HUDEP-2 (cell line): ENCODE measurements at regions not wholly inside any gene's neighbourhood (a gene's known extent, or its start where the extent isn't known, plus 50 kb on each side); places are given as distances from the start of the nearest gene placed in this dataset.
"Not testable (repeated sequence)": the region's sequence is repeated elsewhere in the genome, so short reads cannot be mapped to it uniquely, and the experiment has no call there.

Experiments
- DNase-seq, 76 experiments: peaks; one replicate each; lab custom pipeline; 2025; ENCODE audit not compliant: unreplicated experiment in 76 of 76; lab: John Stamatoyannopoulos, UW

DNA sequence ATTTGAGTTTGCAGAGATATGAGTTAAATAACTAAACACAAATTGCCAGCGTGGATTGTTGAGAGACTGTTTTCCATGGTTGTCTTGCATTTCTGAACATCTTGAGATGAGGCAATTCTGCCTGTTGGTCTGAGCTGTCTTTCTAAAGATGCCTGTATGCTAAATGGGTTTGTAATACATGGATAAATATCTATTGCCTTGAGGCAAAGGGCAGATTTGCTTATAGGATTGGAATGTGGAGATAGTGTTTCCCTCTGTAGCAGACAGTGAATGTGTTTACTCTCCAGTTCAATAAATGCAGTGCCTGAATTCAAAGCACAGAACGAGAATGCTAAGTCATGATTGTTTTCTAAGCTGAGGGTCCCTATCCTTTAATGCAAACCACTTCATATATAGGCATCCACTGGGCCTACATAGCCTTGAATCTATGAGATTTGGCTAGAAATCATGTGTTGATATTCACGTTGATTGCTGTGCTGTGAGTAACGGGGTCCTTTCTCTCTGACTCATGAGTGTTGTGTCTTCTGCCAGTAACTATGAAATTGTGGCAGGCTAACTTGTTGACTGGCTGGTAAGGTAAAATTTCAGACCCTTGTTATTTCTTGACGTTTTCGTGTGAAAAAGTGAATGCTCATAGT, 2554.8 kb downstream of the PCDH9 start:
- no peak for DNase-seq

DNA sequence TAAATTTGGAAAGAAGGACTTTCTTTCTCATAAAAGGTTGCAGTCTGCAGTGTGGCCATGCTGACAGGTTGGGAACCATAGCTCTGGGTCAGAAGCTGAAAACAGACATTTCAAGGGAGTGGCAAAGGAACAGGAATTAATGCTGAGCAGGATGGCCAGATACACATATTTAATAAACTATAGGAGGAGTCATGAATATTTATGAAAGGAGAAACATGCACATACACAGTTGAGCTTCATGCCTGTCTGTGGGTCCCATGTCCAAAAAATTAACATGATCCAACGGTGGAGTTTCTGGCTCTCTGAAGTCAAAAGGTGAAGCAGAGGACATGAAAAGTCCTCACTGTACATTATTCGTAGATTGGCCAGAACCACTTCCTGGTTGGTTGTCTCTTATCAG, 2556.0 kb downstream of the PCDH9 start:
- no peak for DNase-seq

DNA sequence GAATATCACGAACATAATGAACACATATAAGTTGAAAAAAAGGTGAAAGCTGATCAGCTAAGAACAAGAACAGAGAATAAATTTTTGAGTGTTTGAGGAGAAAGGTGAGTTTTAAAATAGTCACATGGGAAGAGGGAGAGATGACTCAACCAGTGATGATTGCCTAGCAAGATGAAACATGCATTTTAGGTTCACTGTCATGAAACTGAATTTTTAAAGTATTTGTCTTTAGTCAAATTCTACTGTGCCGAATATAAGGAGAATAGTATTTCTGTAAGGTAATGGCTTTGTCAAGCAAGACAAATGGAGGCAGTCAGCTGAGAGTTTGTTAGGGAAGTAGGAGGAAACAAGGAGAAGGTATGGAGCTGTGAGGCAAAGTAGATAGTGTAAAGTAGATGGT, 2557.4 kb downstream of the PCDH9 start:
- no peak for DNase-seq

DNA sequence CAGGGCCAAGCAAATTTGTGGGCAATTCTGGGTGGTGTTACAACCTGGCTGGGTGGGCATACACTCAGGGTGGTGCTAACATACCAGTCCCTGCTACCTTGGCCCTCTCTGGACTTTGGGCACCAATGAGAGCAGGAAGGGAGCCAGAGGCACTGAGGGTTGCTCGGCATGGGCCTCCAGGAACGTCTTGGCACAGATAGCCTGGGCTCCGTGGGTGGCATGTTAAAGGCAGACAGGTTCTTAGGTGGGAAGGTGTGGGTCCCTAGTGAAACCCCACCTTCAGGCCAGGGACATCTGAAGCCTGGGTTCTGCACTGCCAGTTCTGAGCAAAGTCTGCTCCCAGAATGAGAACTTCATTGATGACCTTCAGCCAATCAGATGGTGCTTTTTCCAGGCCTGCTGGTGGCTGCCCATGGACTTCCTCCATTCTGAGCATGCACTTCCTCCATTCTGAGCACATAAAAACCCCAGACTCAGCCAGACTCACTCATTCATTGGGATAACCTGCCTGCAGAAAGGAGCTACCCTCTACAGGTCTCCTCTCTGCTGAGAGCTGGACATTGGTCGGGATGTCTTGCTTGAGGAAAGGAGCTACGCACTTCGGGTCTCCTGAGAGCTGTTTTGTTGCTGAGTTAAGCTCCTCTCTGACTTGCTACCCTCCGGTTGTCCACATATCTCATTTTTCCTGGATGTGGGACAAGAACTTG, 2567.1 kb downstream of the PCDH9 start:
- DNase-seq: no peak

DNA sequence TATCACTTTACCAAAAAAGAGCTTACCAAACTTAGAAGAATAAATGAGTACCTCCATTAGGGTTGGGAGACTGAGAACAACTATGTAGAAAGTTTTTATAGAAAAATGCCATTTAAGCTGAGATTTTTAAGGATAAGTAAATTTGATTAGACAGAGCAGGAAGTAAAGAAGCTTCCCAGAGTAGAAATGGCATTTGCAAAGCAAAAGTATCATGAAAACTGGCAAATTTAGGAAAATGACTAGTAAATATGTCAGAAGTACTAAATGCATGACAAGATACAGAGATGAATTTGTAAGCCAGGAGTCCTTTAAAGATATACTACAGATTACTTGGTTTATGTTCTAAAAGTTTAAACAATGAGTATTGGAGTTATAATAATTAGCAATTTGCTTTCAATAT, 2581.8 kb downstream of the PCDH9 start:
- no peak for DNase-seq

DNA sequence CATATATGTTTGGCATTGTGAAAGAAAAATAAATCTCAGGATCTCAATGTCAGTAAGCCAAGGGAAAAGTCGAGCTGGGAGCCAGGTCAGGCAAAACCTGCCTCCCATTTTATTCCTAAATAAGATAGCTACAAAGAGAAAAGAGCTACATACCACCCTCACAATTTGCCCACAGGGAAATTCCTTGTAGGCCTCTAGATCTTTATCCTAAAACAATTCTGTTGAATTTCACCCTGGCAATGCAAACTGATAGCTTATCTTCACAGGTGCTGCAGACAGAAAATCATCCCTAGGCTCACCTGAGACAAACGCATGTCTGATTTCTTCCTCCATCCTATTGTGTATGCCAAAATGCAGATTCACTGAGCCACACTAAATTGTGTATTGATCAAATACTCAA, 2587.1 kb downstream of the PCDH9 start:
- no peak for DNase-seq

DNA sequence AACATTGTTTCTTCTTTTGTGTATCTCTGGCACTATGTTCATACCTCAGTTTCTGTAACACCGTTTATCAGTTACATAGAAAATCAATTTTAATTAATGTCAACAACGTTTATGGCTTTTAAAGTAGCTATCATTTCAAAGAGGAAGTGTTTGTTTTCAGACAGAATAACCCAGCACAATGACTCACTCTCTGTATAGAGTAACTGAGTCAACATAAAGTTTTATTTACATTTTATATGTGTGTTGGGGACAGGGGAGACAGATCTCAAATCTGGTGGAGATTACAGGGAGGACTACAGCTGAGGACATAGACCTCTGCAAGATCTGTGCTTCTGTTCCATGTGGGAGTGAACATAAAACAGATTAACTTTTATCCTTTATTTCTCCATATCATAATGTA, 2590.1 kb downstream of the PCDH9 start:
- DNase-seq: no peak

DNA sequence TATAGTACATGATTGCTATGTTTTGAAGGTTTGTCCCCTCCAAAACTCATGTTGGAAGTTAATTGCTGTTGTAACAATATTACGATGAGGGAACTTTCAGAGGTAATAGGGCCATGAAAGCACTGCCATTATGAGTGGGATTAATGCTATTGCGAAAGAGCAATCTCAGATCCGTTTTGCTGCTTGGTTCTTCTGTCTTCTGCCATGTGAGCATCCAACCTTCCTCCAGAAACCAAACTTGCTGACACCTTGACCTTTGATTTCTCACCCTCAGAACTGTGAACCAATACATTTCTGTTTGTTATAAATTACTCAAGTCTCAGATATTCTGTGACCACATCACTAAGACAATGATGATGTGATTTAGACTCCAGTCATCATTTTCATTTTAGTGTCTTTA, 2590.9 kb downstream of the PCDH9 start:
- DNase-seq: no peak

DNA sequence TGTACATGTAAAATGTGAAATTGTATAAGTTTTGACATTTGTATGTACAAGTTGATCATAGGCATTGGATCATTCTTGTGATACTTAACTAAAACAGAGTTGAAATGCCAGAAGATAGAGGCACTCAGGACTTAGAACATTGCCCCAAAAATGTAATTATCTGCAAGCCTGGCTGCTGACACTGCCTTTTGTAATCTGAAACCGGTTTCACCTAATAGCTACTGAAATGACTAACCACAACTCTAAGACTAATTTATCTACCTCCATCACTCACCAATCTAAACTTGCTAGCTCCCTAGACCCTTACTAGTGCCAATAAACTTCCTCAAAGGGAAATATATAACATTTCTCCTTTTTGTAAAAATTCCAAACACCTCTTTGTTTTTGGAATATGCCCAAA, 2596.2 kb downstream of the PCDH9 start:
- DNase-seq: no peak

DNA sequence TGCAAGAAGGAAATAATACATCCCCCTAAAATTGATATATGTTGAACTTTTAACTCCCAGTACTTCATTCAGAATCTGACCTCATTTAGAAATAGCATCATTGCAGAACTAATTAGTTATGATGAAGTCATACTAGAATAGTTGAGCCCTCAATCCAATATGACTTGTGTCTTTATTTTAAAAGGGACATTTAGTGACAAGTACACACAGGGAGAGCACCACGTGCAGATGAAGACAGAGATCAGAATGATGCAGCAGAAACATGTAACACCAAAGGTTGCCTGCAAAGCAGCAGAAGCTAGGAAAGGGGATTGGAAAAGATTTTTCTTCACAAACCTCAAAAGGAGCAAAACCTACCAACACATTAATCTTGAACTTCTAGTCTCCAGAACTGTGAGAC, 2602.5 kb downstream of the PCDH9 start:
- peak in 1 of 76 experiments; percentile 14 for DNase-seq

DNA sequence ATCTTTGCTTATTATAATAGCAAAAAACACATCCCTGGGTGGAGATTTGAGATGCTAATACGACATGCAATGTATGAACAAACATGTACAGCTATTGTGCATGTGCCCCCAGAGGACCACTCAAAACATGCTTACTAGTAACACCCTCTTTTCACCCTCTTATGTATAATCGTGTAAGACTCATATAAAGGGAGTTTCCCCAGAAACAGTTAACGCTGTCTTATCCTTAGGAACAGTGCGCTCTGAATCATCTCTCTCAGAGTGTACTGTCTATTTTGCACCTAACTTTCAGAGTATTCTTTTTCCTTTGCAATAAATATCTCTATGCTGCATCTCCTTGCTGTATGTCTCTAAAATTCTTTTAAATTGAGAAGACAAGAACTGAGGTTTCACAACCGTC, 2604.0 kb downstream of the PCDH9 start:
- no peak for DNase-seq

DNA sequence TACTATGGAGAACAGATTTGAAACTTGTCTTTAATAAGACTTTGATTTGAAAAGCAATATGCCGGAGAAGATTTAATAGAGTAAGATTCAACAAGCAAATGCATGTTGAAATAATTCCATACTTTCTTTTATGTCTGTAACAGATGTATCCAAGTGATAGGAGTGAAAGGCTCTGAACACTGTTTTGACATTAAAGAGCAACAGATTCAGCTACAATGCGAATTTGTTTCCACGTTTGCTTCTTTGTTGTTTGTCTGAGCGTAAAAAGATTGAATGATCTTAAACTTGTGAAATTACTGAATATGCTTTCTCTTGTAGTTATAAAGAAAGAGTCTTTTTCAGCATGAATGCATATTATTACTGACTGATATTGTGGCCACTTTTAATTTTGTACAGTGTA, 2612.9 kb downstream of the PCDH9 start:
- no peak for DNase-seq

DNA sequence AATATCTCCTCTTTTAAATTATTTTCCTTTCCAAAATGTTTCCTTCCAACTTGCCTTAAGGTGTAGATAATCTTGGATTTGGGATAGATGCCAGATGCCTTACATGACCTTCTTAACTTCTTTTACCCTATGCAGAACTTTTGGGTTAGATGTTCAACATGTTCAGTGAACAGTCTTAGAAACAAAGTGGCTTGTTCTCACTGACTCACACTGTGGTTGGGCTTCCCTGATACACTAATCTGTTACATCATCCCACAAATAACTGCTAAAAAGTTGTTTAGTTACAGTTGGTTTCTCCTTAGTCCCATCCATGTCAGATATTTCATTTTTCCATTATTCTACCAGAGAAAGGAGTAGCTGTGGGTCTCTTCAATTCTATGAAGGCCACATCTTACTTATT, 2638.2 kb downstream of the PCDH9 start:
- no peak for DNase-seq

DNA sequence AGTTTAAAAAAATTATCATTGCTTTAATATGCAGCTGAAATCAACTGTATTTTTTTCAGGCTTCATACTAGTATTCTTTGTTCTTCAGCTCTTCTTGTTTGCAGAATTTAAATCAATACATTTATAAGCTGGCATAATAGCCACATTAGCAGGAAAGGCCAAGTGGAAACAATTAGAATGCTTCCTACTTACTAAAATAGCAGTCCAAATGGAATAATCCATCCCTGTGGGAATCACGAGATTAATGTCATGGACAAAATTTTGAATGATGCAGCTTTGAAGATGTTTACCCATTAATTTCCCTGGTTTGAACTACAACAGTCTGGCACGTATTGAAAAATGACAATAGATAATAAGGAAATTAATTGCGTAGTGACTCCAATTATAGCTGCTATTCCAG, 2650.8 kb downstream of the PCDH9 start:
- DNase-seq: no peak

DNA sequence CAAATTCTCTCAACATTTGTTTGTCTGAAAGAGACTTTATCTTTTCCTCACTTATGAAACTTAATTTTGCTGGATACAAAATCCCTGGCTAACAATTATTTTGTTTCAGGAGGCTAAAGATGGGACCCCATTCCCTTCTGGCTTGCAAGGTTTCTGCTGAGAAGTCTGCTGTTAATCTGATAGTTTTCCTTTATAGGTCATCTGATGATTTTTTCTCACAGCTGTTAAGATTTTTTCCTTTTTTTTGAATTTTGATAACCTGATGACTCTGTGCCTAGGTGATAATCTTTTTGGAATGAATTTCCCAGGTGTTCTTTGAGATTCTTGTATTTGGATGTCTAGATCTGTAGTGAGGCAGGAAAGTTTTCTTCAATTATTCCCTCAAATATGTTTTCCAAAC, 2661.4 kb downstream of the PCDH9 start:
- DNase-seq: no peak

DNA sequence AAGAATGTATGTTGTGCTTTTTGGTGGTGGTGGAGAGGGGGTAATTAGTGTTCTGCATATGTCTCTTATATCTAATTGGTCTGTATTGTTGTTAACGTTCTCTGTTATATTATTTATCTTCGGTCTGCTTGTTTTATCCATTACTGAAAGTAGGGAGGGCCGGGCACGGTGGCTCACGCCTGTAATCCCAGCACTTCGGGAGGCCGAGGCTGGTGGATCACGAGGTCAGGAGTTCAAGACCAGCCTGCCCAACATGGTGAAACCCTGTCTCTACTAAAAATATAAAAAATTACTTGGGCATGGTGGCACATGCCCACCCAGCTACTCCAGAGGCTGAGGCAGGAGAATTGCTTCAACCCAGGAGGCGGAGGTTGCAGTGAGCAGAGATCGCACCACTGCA, 2672.1 kb downstream of the PCDH9 start:
- not testable (repeated sequence) for DNase-seq

DNA sequence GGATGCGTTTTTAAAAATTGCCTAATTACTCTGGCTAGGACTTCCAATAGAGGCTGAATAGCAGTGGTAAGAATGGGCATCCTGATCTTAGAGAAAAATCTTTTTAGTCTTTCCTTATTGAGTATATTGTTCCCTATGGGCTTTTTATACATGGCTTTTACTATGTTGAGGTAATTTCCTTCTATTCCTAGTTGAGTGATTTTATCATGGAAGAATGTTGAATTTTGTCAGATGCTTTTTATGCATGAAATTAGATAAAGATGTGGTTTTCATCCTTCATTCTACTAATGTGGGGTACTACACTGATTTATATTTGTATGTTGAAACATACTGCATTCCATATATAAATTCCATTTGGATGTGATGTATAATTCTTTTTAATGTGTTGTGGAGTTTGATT, 2673.8 kb downstream of the PCDH9 start:
- DNase-seq: no peak

DNA sequence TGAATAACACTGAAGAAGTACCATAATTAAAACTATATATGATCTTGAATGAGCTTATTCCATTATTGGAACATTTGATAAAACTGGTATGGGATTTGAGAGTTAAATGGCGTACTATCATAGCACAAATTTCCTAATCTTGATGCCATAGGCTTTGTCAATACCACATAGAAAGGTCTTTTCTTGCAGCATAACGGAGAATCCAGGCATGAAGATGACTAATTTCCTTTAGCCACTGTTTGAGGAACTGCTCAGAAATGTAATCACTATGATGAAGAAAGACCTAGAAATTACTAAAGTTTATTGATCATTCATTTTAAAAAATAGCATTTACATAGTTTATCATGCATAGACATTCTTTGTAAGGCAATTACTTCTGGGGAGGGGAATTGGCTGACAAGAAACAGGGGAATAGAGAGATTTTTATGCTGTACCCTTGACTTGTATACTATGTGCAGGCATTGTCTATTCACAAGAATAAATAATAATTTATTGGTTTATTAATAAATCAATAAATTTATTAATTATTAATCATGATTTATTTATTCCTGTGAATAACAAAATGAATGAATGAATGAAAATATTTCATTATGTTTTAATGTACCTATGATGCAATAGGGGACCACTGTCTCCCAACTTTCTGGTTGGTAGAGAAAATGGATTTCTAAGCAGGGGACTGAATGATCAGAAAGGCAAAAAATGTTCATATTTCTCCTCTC, 2676.6 kb downstream of the PCDH9 start:
- no peak for DNase-seq

DNA sequence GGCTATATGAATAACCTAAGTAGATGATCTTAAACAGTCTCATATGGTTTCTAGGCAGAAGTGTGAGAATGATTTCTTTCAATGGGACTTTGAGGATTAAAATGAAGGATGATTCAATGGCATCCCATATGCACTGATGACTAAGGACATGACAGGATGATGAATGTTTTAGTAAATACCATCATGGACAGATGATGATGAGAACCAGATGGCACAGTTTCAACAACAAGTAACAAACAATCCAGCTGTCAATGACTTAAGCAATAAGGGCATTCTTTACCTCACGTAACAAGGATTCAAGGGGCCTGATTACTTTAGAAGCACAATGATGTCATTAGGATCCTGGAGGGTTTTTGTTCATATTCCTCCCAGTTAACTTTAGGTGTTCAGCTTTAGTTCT, 2678.4 kb downstream of the PCDH9 start:
- no peak for DNase-seq

DNA sequence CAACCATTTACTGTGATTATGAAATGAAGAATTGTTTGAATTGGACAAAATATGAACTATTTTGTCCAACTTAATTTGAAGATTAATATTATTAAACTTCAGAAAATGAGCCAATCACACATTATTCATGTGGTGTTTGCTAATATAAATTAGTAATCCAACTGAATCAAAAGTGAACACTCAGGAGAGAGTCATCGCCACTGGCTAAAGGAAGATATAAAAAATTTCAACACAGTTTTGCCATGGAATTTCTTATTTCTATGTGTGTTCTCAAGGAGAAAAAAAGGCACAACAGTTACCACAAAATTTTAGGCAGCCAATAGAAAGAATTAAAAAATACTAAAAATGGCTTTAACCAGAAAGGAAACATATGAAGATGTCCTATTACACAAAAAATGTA, 2683.8 kb downstream of the PCDH9 start:
- DNase-seq: no peak

DNA sequence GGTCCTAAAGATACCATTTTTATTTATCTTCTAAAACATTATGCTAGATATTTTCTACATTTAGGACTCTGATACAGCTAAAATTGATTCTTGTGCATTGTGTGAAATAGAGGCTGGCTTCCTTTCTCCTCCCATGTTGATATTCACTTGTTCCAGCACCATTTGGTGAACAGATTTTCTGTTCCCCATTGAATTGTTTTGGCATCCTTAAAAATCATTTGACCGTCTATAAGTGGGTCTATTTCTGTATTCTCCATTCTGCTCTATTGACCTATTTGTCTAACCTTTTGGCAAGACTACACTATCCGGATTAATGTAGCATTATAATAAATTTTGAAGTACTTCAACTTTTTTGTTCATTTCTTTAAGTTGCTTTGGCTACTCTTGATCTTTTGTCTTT, 2689.2 kb downstream of the PCDH9 start:
- no peak for DNase-seq

DNA sequence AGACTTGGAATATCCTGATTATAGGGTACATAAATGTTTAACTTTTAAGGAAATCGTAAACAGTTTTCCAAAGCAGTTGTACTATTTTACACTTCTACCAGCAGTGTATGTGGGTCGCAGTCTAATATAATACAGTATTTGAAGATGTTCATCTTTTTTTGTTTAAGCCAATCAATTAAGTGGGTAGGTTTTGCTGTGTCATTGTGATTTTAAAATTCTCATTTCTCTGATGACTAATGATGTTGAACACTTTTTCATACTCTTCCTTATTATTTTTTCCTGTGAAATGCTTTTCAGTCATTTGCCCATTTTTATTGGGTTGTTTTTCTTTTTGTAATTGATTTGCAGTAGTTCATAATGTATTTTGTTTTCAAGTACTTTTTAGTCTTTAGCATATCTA, 2689.7 kb downstream of the PCDH9 start:
- DNase-seq: no peak
